ENCODE measurements at regions not wholly inside any gene's neighbourhood (a gene's known extent, or its start where the extent isn't known, plus 50 kb on each side); places are given as distances from the start of the nearest gene placed in this dataset.

DNA sequence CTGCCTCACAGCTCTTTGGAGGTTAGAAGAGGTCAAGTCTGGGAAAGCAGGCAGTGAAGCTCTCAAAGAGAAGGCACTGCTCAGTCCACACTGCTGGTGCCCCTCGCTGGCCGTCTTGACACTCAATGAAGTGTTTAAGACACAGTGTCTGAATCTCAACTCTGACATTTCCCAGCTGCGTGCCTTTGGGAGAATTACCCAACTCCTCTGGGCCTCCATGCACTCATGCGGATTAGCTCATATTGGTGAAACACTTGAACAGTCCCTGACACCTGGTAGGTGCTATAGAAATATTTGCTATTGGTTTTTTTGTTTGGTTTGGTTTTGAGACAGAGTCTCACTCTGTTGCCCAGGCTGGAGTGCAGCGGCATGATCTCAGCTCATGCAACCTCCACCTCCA lies 281.0 kb downstream of the SRBD1 start:
- BruUV-seq (replicated peaks), result no TSS peak
- ChIA-PET CTCF (no interaction called here), POLR2A (ENCODE audit: low non-redundant PET) (no interaction called here)
- Histone ChIP-seq H3K4me3 (ENCODE audit: low read depth, low read length, poor library complexity, severe bottlenecking) (no peak overlapping the region), H3K27ac (ENCODE audit: low read depth, low read length, poor library complexity, severe bottlenecking) (no peak overlapping the region), H3K4me1 (ENCODE audit: insufficient read depth, low read length, poor library complexity, severe bottlenecking) (no peaks in the 10 kb centered on the region), H3K36me3 (ENCODE audit: insufficient read depth, low read length, poor library complexity, severe bottlenecking) (no peaks in the 10 kb centered on the region), H3K27me3 (replicated peaks; ENCODE audit: insufficient read depth, low read depth, low read length, poor library complexity) (no peaks in the 10 kb centered on the region), H3K9me3 (ENCODE audit: low read depth, low read length, poor library complexity, severe bottlenecking) (no peaks in the 10 kb centered on the region)
- no peak for TF ChIP-seq EZH2 (IDR thresholded peaks at IDR 0.05; ENCODE audit: borderline replicate concordance, low read depth, low read length, poor library complexity, severe bottlenecking)
- TF ChIP-seq, protein P1, sequence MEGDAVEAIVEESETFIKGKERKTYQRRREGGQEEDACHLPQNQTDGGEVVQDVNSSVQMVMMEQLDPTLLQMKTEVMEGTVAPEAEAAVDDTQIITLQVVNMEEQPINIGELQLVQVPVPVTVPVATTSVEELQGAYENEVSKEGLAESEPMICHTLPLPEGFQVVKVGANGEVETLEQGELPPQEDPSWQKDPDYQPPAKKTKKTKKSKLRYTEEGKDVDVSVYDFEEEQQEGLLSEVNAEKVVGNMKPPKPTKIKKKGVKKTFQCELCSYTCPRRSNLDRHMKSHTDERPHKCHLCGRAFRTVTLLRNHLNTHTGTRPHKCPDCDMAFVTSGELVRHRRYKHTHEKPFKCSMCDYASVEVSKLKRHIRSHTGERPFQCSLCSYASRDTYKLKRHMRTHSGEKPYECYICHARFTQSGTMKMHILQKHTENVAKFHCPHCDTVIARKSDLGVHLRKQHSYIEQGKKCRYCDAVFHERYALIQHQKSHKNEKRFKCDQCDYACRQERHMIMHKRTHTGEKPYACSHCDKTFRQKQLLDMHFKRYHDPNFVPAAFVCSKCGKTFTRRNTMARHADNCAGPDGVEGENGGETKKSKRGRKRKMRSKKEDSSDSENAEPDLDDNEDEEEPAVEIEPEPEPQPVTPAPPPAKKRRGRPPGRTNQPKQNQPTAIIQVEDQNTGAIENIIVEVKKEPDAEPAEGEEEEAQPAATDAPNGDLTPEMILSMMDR (conservative IDR thresholded peaks at IDR 0.05; ENCODE audit: low read depth, low read length), result no peak
- no peak for DNase-seq (ENCODE audit: low spot score)
- intact Hi-C loops (cut with micrococcal nuclease; ENCODE audit: unreplicated experiment), result no loop called here

DNA sequence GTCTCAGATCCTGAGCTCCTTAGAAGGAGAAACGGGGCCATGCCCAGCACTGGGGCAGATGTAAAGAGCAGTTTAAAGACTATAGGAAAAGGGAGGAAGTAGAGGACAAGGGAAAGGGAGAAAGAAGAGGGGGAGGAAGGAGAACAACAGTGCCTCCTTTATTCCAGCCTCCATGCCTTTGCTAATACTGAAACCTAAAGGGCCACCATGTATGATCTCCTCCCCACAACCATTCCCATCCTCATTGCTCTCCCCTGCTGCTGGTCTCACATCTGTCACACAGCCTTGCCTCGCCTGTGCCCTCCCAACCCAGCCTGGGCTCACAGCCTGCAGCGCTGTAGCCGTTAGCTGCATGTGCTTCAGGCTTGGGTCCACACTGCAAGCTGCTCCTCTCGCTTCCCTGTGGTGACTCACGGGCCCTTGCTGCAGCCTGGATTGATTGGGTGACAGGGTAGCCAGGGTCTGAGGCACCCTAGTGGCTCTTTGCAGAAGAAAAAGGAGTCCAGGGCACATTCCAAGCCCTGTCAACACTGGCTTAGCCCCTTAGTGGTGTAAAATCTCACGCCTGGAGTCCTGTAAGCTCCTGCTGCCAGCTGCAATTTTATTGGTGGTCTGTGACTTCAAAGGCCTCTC lies 281.9 kb downstream of the SRBD1 start:
- H3K4me3 ChIP-seq (ENCODE audit: low read depth, low read length, poor library complexity, severe bottlenecking), result no peak overlapping the region
- intact Hi-C loops (cut with micrococcal nuclease; ENCODE audit: unreplicated experiment), result no loop called here
- no peak overlapping the region for H3K27ac ChIP-seq (ENCODE audit: low read depth, low read length, poor library complexity, severe bottlenecking)
- TF ChIP-seq, protein P1 (conservative IDR thresholded peaks at IDR 0.05; ENCODE audit: low read depth, low read length), result no peak
- no peak for TF ChIP-seq EZH2 (IDR thresholded peaks at IDR 0.05; ENCODE audit: borderline replicate concordance, low read depth, low read length, poor library complexity, severe bottlenecking)
- H3K27me3 ChIP-seq (replicated peaks; ENCODE audit: insufficient read depth, low read depth, low read length, poor library complexity), result no peaks in the 10 kb centered on the region
- BruUV-seq (replicated peaks), result no TSS peak
- H3K36me3 ChIP-seq (ENCODE audit: insufficient read depth, low read length, poor library complexity, severe bottlenecking), result no peaks in the 10 kb centered on the region
- ChIA-PET CTCF (no interaction called here), POLR2A (ENCODE audit: low non-redundant PET) (no interaction called here)
- H3K4me1 ChIP-seq (ENCODE audit: insufficient read depth, low read length, poor library complexity, severe bottlenecking), result no peaks in the 10 kb centered on the region
- no peaks in the 10 kb centered on the region for H3K9me3 ChIP-seq (ENCODE audit: low read depth, low read length, poor library complexity, severe bottlenecking)
- DNase-seq (ENCODE audit: low spot score), result no peak

- DNase-seq (ENCODE audit: low spot score), result no peak
- intact Hi-C loops (cut with micrococcal nuclease; ENCODE audit: unreplicated experiment), result no loop called here
- POLR2A ChIA-PET (ENCODE audit: low non-redundant PET), result no interaction called here
- no TSS peak for BruUV-seq (replicated peaks)
- CTCF ChIA-PET, result no interaction called here
- no peak overlapping the region for H3K27ac ChIP-seq (ENCODE audit: low read depth, low read length, poor library complexity, severe bottlenecking)
- no peaks in the 10 kb centered on the region for H3K36me3 ChIP-seq (ENCODE audit: insufficient read depth, low read length, poor library complexity, severe bottlenecking)
- no peak for TF ChIP-seq EZH2 (IDR thresholded peaks at IDR 0.05; ENCODE audit: borderline replicate concordance, low read depth, low read length, poor library complexity, severe bottlenecking)
- TF ChIP-seq, protein P1 (conservative IDR thresholded peaks at IDR 0.05; ENCODE audit: low read depth, low read length), result no peak
- no peak overlapping the region for H3K4me3 ChIP-seq (ENCODE audit: low read depth, low read length, poor library complexity, severe bottlenecking)
- H3K27me3 ChIP-seq (replicated peaks; ENCODE audit: insufficient read depth, low read depth, low read length, poor library complexity), result no peaks in the 10 kb centered on the region
- H3K9me3 ChIP-seq (ENCODE audit: low read depth, low read length, poor library complexity, severe bottlenecking), result no peaks in the 10 kb centered on the region
- H3K4me1 ChIP-seq (ENCODE audit: insufficient read depth, low read length, poor library complexity, severe bottlenecking), result no peaks in the 10 kb centered on the region
Measured at GRCh38 chr2:45328264-45328870, 282.7 kb downstream of the SRBD1 start.

Data from A673 (cell line).